ENCODE measurements at regions not wholly inside any gene's neighbourhood (a gene's known extent, or its start where the extent isn't known, plus 50 kb on each side); places are given as distances from the start of the nearest gene placed in this dataset.

GRCh38 chr7:66537876-66538275, 90.8 kb upstream of the KCTD7 start:
- no peak for TF ChIP-seq EZH2 (IDR thresholded peaks at IDR 0.05; ENCODE audit: low read length, unreplicated experiment)
- TF ChIP-seq CTCF (conservative IDR thresholded peaks at IDR 0.05; ENCODE audit: low read depth, low read length): no peak
- TF ChIP-seq EZH2phosphoT487 (IDR thresholded peaks at IDR 0.05; ENCODE audit: borderline replicate concordance, low read length): no peak
